SK-N-SH (cell line): ENCODE measurements at regions not wholly inside any gene's neighbourhood (a gene's known extent, or its start where the extent isn't known, plus 50 kb on each side); places are given as distances from the start of the nearest gene placed in this dataset.

Experiments
- CTCF ChIA-PET: fragments of 300-600, 350-600 bp; formaldehyde crosslinking; extraction: SDS; loops from one replicate; lab custom pipeline; 2021; lab: Yijun Ruan, JAX
- POLR2A ChIA-PET: fragments of 350-600 bp; sonication (Branson Sonifier 250); formaldehyde crosslinking; extraction: SDS; loops from one replicate; lab custom pipeline; 2020; ENCODE audit warnings: antibody characterized with exemption, inconsistent platforms; lab: Yijun Ruan, JAX
- DNase-seq: peaks from one replicate; pipeline ENCODE4 v3.0.0; 2012
- H2AFZ ChIP-seq: fragments of 200-600 bp; sonication (generic); 2 replicates; pipeline ENCODE4 v1.8.1; 2016; ENCODE audit warnings: antibody characterized with exemption, mild to moderate bottlenecking, low read depth
- H3F3A ChIP-seq: fragments of 200-600 bp; sonication (generic); replicated peaks from 2 replicates; pipeline ENCODE3; 2016; ENCODE audit warnings: antibody characterized with exemption, mild to moderate bottlenecking; ENCODE audit not compliant: insufficient read depth
- H3K27ac ChIP-seq, 2 experiments: fragments of 200-500 bp in 1 of 2; fragments of 200-600 bp in 1 of 2; sonication (Bioruptor generic) in 1 of 2; sonication (generic), shearing (Covaris generic) in 1 of 2; 2 replicates each; pipeline versions ENCODE4 v1.5.1 to v1.6.1; 2014 to 2016; ENCODE audit warnings: low read depth in 2 of 2, inconsistent platforms in 1 of 2, low read length in 1 of 2, mild to moderate bottlenecking in 1 of 2, mixed read lengths in 1 of 2
- H3K27me3 ChIP-seq: fragments of 200-600 bp; sonication (generic), shearing (Covaris generic); 2 replicates; pipeline ENCODE4 v1.6.1; 2016; ENCODE audit warnings: mixed run types; ENCODE audit not compliant: insufficient read depth
- H3K36me3 ChIP-seq, 2 experiments: fragments of 200-500 bp in 1 of 2; fragments of 200-600 bp in 1 of 2; sonication (Bioruptor generic) in 1 of 2; sonication (generic) in 1 of 2; replicated peaks in 1 of 2; 2 replicates each; pipeline versions ENCODE3 to v1.5.1; 2014 to 2016; ENCODE audit warnings: low read length in 1 of 2, mild to moderate bottlenecking in 1 of 2; ENCODE audit not compliant: insufficient read depth in 2 of 2, control insufficient read depth in 1 of 2
- H3K4me1 ChIP-seq, 2 experiments: fragments of 200-500 bp in 1 of 2; fragments of 200-600 bp in 1 of 2; sonication (Bioruptor generic) in 1 of 2; sonication (generic), shearing (Covaris generic) in 1 of 2; 2 replicates each; pipeline versions ENCODE4 v1.5.1 to v1.6.1; 2014 to 2016; ENCODE audit warnings: low read depth in 1 of 2, low read length in 1 of 2, mixed run types in 1 of 2; ENCODE audit not compliant: insufficient read depth in 2 of 2, control insufficient read depth in 1 of 2
- H3K4me2 ChIP-seq: fragments of 200-600 bp; sonication (generic), shearing (Covaris generic); 2 replicates; pipeline ENCODE4 v1.6.1; 2017; ENCODE audit warnings: mixed run types
- H3K4me3 ChIP-seq, 2 experiments: fragments of 200-500 bp in 1 of 2; fragments of 200-600 bp in 1 of 2; sonication (Bioruptor generic) in 1 of 2; sonication (generic), shearing (Covaris generic) in 1 of 2; 2 replicates each; pipeline versions ENCODE4 v1.5.1 to v1.8.1; 2014 to 2016; ENCODE audit warnings: low read depth in 2 of 2, inconsistent platforms in 1 of 2, low read length in 1 of 2, mild to moderate bottlenecking in 1 of 2, mixed read lengths in 1 of 2, moderate library complexity in 1 of 2
- H3K79me2 ChIP-seq: fragments of 200-600 bp; sonication (generic); 2 replicates; pipeline ENCODE4 v1.8.1; 2017; ENCODE audit warnings: mild to moderate bottlenecking; ENCODE audit not compliant: insufficient read depth
- H3K9ac ChIP-seq: fragments of 200-600 bp; sonication (generic); 2 replicates; pipeline ENCODE4 v1.6.1; 2017; ENCODE audit warnings: mixed run types
- H3K9me2 ChIP-seq: fragments of 200-600 bp; sonication (generic); 2 replicates; pipeline ENCODE4 v1.6.1; 2017; ENCODE audit warnings: mixed run types
- H3K9me3 ChIP-seq: fragments of 200-600 bp; sonication (generic); 2 replicates; pipeline ENCODE4 v1.6.1; 2017; ENCODE audit warnings: mixed run types, mild to moderate bottlenecking, moderate library complexity
- H4K20me1 ChIP-seq: fragments of 200-600 bp; sonication (generic); 2 replicates; pipeline ENCODE4 v1.6.1; 2017; ENCODE audit warnings: mild to moderate bottlenecking, mixed run types; ENCODE audit not compliant: insufficient read depth
- CHD2 ChIP-seq: fragments of 150-350 bp; IDR thresholded peaks from 2 replicates; pipeline ENCODE4 v1.6.1; 2018; ENCODE audit warnings: low read length; ENCODE audit not compliant: partially characterized antibody
- EP300 ChIP-seq, 2 experiments: IDR thresholded peaks; 2 replicates each; pipeline versions ENCODE4 v1.4.0 to v1.6.1; 2012; ENCODE audit warnings: borderline replicate concordance in 1 of 2, low read depth in 1 of 2, low read length in 1 of 2
- FOXJ3 ChIP-seq: sonication (generic); formaldehyde crosslinking; IDR thresholded peaks from 2 replicates; pipeline ENCODE4 v1.5.1; 2020; ENCODE audit warnings: mild to moderate bottlenecking, missing genetic modification reagents
- FOXM1 ChIP-seq: IDR thresholded peaks from 2 replicates; pipeline ENCODE4 v1.4.0; 2012; ENCODE audit warnings: low read depth, mild to moderate bottlenecking
- JUND ChIP-seq: IDR thresholded peaks from 2 replicates; pipeline ENCODE4 v1.4.0; 2012
- MEF2A ChIP-seq: IDR thresholded peaks from 2 replicates; pipeline ENCODE4 v1.4.0; 2012; ENCODE audit warnings: low read depth, borderline replicate concordance
- RAD21 ChIP-seq: IDR thresholded peaks from 2 replicates; pipeline ENCODE4 v1.6.1; 2012; ENCODE audit warnings: mild to moderate bottlenecking, low read length
- RFX5 ChIP-seq: IDR thresholded peaks from 2 replicates; pipeline ENCODE4 v1.6.1; 2012; ENCODE audit warnings: mild to moderate bottlenecking, improper control_type of control experiment, low read length
- TCF12 ChIP-seq: IDR thresholded peaks from 2 replicates; pipeline ENCODE4 v1.4.0; 2012
- YY1 ChIP-seq: IDR thresholded peaks from 2 replicates; pipeline ENCODE4 v1.4.0; 2012; ENCODE audit warnings: low read depth, mild to moderate bottlenecking
- WGBS: methylation state at CpG from one replicate; pipeline ENCODE4 v1.1.6; 2017; ENCODE audit warnings: low lambda C conversion rate; 5-methylcytosine and 5-hydroxymethylcytosine counted together
- TF ChIP-seq, protein P1 (sequence below): IDR thresholded peaks from 2 replicates; pipeline ENCODE4 v1.4.0; 2012; ENCODE audit warnings: low read depth, borderline replicate concordance
- TF ChIP-seq, protein P2 (sequence below): fragments of 200-600 bp; sonication (generic); IDR thresholded peaks from 2 replicates; pipeline ENCODE4 v1.6.1; 2017; ENCODE audit warnings: antibody characterized with exemption, mild to moderate bottlenecking, moderate library complexity
- TF ChIP-seq, protein P3 (sequence below): IDR thresholded peaks from 2 replicates; pipeline ENCODE4 v1.4.0; 2012; ENCODE audit warnings: low read depth
- TF ChIP-seq, protein P4 (sequence below): IDR thresholded peaks from 2 replicates; pipeline ENCODE4 v1.6.1; 2012; ENCODE audit warnings: mild to moderate bottlenecking, low read depth, low read length, moderate library complexity
- TF ChIP-seq, protein P5 (sequence below): fragments of 150-350 bp; IDR thresholded peaks from 2 replicates; pipeline ENCODE4 v1.6.1; 2017; ENCODE audit warnings: antibody characterized with exemption, low read length, low read depth, borderline replicate concordance
- TF ChIP-seq, protein P6 (sequence below): IDR thresholded peaks from 2 replicates; pipeline ENCODE4 v1.4.0; 2012; ENCODE audit warnings: low read depth, borderline replicate concordance

DNA sequence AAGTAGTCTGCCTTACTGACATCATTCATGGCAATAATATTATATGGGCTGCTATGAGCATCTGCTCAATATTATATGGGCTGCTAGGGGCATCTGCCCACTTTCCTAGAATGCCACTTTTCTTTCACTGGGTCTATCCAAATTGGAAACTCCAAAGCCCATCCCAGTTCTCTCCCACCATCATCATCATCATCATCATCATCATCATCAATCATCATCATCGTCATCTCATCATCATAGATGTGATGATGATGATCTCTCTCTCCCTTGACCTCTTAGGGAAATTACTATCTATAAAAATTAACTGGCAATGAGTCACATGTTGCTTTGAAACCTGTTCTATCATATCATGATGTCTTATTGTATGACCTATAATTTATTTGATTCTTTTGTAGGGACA lies 222.0 kb downstream of the TJP1 start (continued):
- TF ChIP-seq, protein P1, sequence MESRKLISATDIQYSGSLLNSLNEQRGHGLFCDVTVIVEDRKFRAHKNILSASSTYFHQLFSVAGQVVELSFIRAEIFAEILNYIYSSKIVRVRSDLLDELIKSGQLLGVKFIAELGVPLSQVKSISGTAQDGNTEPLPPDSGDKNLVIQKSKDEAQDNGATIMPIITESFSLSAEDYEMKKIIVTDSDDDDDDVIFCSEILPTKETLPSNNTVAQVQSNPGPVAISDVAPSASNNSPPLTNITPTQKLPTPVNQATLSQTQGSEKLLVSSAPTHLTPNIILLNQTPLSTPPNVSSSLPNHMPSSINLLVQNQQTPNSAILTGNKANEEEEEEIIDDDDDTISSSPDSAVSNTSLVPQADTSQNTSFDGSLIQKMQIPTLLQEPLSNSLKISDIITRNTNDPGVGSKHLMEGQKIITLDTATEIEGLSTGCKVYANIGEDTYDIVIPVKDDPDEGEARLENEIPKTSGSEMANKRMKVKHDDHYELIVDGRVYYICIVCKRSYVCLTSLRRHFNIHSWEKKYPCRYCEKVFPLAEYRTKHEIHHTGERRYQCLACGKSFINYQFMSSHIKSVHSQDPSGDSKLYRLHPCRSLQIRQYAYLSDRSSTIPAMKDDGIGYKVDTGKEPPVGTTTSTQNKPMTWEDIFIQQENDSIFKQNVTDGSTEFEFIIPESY: no peak
- TF ChIP-seq MEF2A: no peak
- TF ChIP-seq RFX5: no peak

DNA sequence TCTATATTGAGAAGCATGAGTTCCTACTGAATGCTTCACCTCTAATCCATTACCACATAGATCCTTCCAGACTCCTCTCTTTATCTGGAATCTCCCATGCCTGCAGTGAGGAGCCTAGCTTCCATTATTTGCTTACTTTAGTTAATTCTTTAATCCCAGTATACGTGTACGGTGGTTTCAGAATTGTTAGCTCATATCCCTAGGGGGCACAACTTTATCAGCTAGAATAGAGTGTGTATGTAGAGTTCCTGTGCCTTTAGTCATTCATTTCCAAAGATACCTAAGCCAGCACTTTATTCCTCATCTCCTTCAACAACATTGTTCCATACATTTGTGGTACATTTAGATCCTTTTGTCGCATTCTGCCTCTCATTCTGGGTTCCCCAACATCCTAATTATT lies 226.0 kb downstream of the TJP1 start:
- H3K27me3 ChIP-seq: no peaks in the 10 kb centered on the region; the same call in 1 of the 2 replicates
- no peak for DNase-seq
- no peaks in the 10 kb centered on the region for H4K20me1 ChIP-seq
- no peak overlapping the region for H3K4me3 ChIP-seq
- no peak overlapping the region for H3K4me2 ChIP-seq
- CTCF ChIA-PET: interaction anchor here (0.6 to 1.3 kb wide), 4 partner anchors 9 to 72 kb away, joined by 3 read pairs; no protein-coding TSS in a partner anchor
- H3F3A ChIP-seq: no peaks in the 10 kb centered on the region
- no peak overlapping the region for H3K27ac ChIP-seq
- no peaks in the 10 kb centered on the region for H3K9me3 ChIP-seq
- H3K4me1 ChIP-seq: no peaks in the 10 kb centered on the region
- TF ChIP-seq, protein P2, sequence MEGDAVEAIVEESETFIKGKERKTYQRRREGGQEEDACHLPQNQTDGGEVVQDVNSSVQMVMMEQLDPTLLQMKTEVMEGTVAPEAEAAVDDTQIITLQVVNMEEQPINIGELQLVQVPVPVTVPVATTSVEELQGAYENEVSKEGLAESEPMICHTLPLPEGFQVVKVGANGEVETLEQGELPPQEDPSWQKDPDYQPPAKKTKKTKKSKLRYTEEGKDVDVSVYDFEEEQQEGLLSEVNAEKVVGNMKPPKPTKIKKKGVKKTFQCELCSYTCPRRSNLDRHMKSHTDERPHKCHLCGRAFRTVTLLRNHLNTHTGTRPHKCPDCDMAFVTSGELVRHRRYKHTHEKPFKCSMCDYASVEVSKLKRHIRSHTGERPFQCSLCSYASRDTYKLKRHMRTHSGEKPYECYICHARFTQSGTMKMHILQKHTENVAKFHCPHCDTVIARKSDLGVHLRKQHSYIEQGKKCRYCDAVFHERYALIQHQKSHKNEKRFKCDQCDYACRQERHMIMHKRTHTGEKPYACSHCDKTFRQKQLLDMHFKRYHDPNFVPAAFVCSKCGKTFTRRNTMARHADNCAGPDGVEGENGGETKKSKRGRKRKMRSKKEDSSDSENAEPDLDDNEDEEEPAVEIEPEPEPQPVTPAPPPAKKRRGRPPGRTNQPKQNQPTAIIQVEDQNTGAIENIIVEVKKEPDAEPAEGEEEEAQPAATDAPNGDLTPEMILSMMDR: peak; percentile 49
- TF ChIP-seq EP300 (IDR thresholded peaks at IDR 0.05; ENCODE audit: borderline replicate concordance in 1 of 2, low read depth in 1 of 2, low read length in 1 of 2): no peak
- no peaks in the 10 kb centered on the region for H3K36me3 ChIP-seq
- 52% methylated on average over 3 of the region's 3 CpGs for WGBS
- H3K9me2 ChIP-seq: no peaks in the 10 kb centered on the region
- no peaks in the 10 kb centered on the region for H3K79me2 ChIP-seq
- no peak overlapping the region for H2AFZ ChIP-seq
- H3K9ac ChIP-seq: no peak overlapping the region
- POLR2A ChIA-PET: no interaction called here

DNA sequence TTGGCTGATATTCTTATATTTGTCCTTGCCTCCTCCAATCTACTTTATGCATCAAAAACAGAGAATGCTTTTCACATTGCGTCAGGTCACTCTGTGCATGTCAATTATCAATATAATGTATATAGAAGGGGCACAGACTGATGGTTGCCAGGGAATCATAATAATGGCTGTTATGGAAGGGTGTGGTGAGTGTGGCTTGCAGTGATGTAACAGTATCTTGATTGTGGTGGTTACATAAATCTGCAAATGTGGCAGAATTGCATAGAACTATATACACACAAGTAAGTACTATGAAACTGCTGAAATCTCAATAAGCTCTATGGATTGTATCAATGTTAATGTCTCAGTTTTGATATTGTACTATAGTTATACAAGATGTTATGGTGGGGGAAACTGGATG lies 228.6 kb downstream of the TJP1 start:
- no peak overlapping the region for H3K4me3 ChIP-seq
- no peaks in the 10 kb centered on the region for H3F3A ChIP-seq
- no peaks in the 10 kb centered on the region for H4K20me1 ChIP-seq
- H3K4me1 ChIP-seq: no peaks in the 10 kb centered on the region
- no peaks in the 10 kb centered on the region for H3K9me3 ChIP-seq
- H3K27ac ChIP-seq: no peak overlapping the region
- no peaks in the 10 kb centered on the region for H3K36me3 ChIP-seq
- H3K9ac ChIP-seq: no peak overlapping the region
- no peak for DNase-seq
- POLR2A ChIA-PET: no interaction called here
- CTCF ChIA-PET: interaction anchor here (0.9 to 1.1 kb wide), 2 partner anchors 21 to 454 kb away, joined by 4 to 5 read pairs; no protein-coding TSS in a partner anchor
- H3K27me3 ChIP-seq: no peaks in the 10 kb centered on the region; the same call in 1 of the 2 replicates
- no peak overlapping the region for H2AFZ ChIP-seq
- H3K79me2 ChIP-seq: no peaks in the 10 kb centered on the region
- no peak overlapping the region for H3K4me2 ChIP-seq
- no peaks in the 10 kb centered on the region for H3K9me2 ChIP-seq
- WGBS: 45% methylated on average over 1 of the region's 1 CpG
- TF ChIP-seq JUND (no peak), CHD2 (no peak), YY1 (no peak), TCF12 (no peak), FOXJ3 (CRISPR knock-in tag) (no peak), FOXM1 (no peak), RAD21 (no peak)
- TF ChIP-seq, protein P3, sequence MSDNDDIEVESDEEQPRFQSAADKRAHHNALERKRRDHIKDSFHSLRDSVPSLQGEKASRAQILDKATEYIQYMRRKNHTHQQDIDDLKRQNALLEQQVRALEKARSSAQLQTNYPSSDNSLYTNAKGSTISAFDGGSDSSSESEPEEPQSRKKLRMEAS: no peak
- TF ChIP-seq, protein P4, sequence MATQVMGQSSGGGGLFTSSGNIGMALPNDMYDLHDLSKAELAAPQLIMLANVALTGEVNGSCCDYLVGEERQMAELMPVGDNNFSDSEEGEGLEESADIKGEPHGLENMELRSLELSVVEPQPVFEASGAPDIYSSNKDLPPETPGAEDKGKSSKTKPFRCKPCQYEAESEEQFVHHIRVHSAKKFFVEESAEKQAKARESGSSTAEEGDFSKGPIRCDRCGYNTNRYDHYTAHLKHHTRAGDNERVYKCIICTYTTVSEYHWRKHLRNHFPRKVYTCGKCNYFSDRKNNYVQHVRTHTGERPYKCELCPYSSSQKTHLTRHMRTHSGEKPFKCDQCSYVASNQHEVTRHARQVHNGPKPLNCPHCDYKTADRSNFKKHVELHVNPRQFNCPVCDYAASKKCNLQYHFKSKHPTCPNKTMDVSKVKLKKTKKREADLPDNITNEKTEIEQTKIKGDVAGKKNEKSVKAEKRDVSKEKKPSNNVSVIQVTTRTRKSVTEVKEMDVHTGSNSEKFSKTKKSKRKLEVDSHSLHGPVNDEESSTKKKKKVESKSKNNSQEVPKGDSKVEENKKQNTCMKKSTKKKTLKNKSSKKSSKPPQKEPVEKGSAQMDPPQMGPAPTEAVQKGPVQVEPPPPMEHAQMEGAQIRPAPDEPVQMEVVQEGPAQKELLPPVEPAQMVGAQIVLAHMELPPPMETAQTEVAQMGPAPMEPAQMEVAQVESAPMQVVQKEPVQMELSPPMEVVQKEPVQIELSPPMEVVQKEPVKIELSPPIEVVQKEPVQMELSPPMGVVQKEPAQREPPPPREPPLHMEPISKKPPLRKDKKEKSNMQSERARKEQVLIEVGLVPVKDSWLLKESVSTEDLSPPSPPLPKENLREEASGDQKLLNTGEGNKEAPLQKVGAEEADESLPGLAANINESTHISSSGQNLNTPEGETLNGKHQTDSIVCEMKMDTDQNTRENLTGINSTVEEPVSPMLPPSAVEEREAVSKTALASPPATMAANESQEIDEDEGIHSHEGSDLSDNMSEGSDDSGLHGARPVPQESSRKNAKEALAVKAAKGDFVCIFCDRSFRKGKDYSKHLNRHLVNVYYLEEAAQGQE: no peak
- TF ChIP-seq, protein P5, sequence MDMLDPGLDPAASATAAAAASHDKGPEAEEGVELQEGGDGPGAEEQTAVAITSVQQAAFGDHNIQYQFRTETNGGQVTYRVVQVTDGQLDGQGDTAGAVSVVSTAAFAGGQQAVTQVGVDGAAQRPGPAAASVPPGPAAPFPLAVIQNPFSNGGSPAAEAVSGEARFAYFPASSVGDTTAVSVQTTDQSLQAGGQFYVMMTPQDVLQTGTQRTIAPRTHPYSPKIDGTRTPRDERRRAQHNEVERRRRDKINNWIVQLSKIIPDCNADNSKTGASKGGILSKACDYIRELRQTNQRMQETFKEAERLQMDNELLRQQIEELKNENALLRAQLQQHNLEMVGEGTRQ: no peak
- TF ChIP-seq, protein P6, sequence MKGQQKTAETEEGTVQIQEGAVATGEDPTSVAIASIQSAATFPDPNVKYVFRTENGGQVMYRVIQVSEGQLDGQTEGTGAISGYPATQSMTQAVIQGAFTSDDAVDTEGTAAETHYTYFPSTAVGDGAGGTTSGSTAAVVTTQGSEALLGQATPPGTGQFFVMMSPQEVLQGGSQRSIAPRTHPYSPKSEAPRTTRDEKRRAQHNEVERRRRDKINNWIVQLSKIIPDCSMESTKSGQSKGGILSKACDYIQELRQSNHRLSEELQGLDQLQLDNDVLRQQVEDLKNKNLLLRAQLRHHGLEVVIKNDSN: no peak
